ENCODE measurements at regions not wholly inside any gene's neighbourhood (a gene's known extent, or its start where the extent isn't known, plus 50 kb on each side); places are given as distances from the start of the nearest gene placed in this dataset.
"Not testable (repeated sequence)": the region's sequence is repeated elsewhere in the genome, so short reads cannot be mapped to it uniquely, and the experiment has no call there.

DNA sequence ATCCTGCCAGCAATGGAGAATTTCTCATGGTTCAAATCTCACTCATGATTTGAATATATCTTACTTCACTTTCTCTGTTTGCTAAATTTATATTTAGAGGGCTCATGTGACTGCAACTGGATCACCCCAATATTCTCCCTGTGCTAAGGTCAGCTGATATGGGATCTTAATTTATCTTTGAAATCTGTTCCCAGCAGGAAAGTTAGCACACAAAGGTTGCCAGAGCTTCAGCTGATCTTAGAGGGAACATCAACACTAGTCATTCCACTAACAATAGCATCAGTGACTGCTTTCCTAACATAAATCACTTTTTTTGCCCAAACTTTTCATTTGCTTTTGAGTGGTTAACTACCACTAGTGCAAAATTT, 1270.0 kb downstream of the ARAP2 start:
- POLR2A ChIA-PET = no interaction called here
- H3K36me3 ChIP-seq (ENCODE audit: control insufficient read depth, insufficient read depth, low read length) = no peaks in the 10 kb centered on the region
- TF ChIP-seq, protein P1, sequence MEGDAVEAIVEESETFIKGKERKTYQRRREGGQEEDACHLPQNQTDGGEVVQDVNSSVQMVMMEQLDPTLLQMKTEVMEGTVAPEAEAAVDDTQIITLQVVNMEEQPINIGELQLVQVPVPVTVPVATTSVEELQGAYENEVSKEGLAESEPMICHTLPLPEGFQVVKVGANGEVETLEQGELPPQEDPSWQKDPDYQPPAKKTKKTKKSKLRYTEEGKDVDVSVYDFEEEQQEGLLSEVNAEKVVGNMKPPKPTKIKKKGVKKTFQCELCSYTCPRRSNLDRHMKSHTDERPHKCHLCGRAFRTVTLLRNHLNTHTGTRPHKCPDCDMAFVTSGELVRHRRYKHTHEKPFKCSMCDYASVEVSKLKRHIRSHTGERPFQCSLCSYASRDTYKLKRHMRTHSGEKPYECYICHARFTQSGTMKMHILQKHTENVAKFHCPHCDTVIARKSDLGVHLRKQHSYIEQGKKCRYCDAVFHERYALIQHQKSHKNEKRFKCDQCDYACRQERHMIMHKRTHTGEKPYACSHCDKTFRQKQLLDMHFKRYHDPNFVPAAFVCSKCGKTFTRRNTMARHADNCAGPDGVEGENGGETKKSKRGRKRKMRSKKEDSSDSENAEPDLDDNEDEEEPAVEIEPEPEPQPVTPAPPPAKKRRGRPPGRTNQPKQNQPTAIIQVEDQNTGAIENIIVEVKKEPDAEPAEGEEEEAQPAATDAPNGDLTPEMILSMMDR (IDR thresholded peaks at IDR 0.05; ENCODE audit: insufficient read depth in 1 of 2, low read depth in 1 of 2, low read length in 1 of 2, severe bottlenecking in 1 of 2, unreplicated experiment in 1 of 2) = no peak
- Mint-ChIP-seq H3K27ac (ENCODE audit: unreplicated experiment) (no peak overlapping the region), H3K27me3 (ENCODE audit: insufficient read depth, unreplicated experiment) (no peaks in the 10 kb centered on the region), H3K9me3 (ENCODE audit: unreplicated experiment) (no peaks in the 10 kb centered on the region), H3K4me1 (ENCODE audit: low read depth, unreplicated experiment) (no peaks in the 10 kb centered on the region), H3K36me3 (ENCODE audit: insufficient read depth, unreplicated experiment) (no peaks in the 10 kb centered on the region), H3K4me3 (ENCODE audit: unreplicated experiment) (no peak overlapping the region)
- no peak overlapping the region for H3K4me3 ChIP-seq (ENCODE audit: low read depth, low read length)
- no TSS peak for BruUV-seq (replicated peaks)
- no peaks in the 10 kb centered on the region for H3K9me3 ChIP-seq
- H3K27me3 ChIP-seq (replicated peaks; ENCODE audit: control insufficient read depth, insufficient read depth, low read length) = no peaks in the 10 kb centered on the region
- CTCF ChIA-PET = no interaction called here
- intact Hi-C loops (cut with micrococcal nuclease; ENCODE audit: unreplicated experiment) = no loop called here
- no peak for DNase-seq
- H3K4me1 ChIP-seq = no peaks in the 10 kb centered on the region

DNA sequence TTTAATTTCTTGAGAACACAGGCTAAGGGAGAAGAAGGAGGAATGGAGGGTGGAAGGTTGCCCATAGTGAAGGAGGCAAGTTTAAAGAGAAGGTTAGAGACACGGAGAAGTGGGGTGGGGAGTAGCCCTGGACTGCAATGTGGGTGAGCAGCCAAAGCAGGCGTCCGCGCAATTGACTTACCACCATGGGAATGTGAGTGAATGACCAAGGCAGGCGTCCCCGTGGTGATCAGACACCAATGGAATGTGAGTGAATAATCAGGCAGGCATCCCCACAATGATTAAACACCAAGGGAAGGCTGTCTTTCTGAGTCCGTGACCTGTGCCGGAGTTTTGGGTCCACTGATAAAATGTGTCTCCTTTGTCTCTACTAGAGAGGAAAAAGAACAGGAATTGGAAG, 1223.1 kb downstream of the ARAP2 start:
- H3K27me3 Mint-ChIP-seq (ENCODE audit: insufficient read depth, unreplicated experiment); H3K4me3 ChIP-seq (ENCODE audit: low read depth, low read length); POLR2A ChIA-PET; intact Hi-C loops (cut with micrococcal nuclease; ENCODE audit: unreplicated experiment); CTCF ChIA-PET; H3K36me3 ChIP-seq (ENCODE audit: control insufficient read depth, insufficient read depth, low read length); H3K36me3 Mint-ChIP-seq (ENCODE audit: insufficient read depth, unreplicated experiment); H3K4me1 ChIP-seq; H3K9me3 ChIP-seq; H3K27me3 ChIP-seq (replicated peaks; ENCODE audit: control insufficient read depth, insufficient read depth, low read length); BruUV-seq (replicated peaks); H3K4me3 Mint-ChIP-seq (ENCODE audit: unreplicated experiment): not testable (repeated sequence)
- Mint-ChIP-seq H3K27ac (ENCODE audit: unreplicated experiment) (peak overlapping the region; percentile 59), H3K4me1 (ENCODE audit: low read depth, unreplicated experiment) (peaks cover 12% of the 10 kb centered on the region), H3K9me3 (ENCODE audit: unreplicated experiment) (peaks cover 36% of the 10 kb centered on the region)
- peak in 1 of 2 experiments; percentile 9 for DNase-seq

DNA sequence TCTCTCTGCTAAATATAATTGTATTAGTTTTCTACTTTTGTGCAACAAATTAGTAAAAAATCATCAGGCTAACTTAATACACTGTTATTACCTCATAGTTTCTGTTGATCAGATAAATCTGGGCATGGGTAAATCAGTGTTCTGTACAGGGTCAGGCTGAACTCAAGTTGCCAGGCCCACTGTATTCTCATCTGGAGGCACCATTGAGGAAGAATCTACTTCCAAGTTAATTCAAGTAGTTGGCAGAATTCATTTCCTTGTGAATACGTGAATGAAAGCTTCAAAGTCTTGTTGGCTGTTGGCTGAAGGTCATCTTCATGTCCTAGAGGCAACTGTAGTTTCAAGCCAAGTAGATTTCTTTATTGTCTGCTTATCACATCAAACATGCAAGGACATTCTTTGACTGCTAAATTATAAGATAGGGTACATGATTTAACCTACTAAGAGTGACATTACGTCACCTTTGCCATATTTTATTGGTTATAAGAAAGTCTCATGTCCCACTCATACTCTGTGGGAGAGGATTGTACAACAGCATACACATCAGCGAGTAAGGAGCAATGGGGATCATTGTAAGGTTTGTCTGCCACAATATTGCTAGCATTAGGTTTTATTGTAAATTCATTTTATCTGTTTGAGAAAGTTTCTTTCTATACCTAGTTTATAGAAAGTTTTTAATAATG, 1219.0 kb downstream of the ARAP2 start:
- H3K36me3 Mint-ChIP-seq (ENCODE audit: insufficient read depth, unreplicated experiment) = no peaks in the 10 kb centered on the region
- BruUV-seq (replicated peaks) = no TSS peak
- DNase-seq = no peak

More for the DNA sequence above, 1219.0 kb downstream of the ARAP2 start:
- TF ChIP-seq, protein P1 (IDR thresholded peaks at IDR 0.05; ENCODE audit: insufficient read depth in 1 of 2, low read depth in 1 of 2, low read length in 1 of 2, severe bottlenecking in 1 of 2, unreplicated experiment in 1 of 2) = no peak
- Mint-ChIP-seq H3K9me3 (ENCODE audit: unreplicated experiment) (peaks cover 19% of the 10 kb centered on the region), H3K27me3 (ENCODE audit: insufficient read depth, unreplicated experiment) (peaks cover 3% of the 10 kb centered on the region), H3K4me3 (ENCODE audit: unreplicated experiment) (no peak overlapping the region), H3K4me1 (ENCODE audit: low read depth, unreplicated experiment) (peaks cover 12% of the 10 kb centered on the region), H3K27ac (ENCODE audit: unreplicated experiment) (no peak overlapping the region)
- ChIA-PET CTCF (no interaction called here), POLR2A (no interaction called here)
- no peaks in the 10 kb centered on the region for H3K36me3 ChIP-seq (ENCODE audit: control insufficient read depth, insufficient read depth, low read length)
- intact Hi-C loops (cut with micrococcal nuclease; ENCODE audit: unreplicated experiment) = no loop called here
- no peaks in the 10 kb centered on the region for H3K9me3 ChIP-seq
- no peaks in the 10 kb centered on the region for H3K4me1 ChIP-seq
- H3K27me3 ChIP-seq (replicated peaks; ENCODE audit: control insufficient read depth, insufficient read depth, low read length) = no peaks in the 10 kb centered on the region
- no peak overlapping the region for H3K4me3 ChIP-seq (ENCODE audit: low read depth, low read length)

All from Caco-2 (cell line).